Ovary (tissue), 3 donors: ENCODE measurements at regions not wholly inside any gene's neighbourhood (a gene's known extent, or its start where the extent isn't known, plus 50 kb on each side); places are given as distances from the start of the nearest gene placed in this dataset.

Experiments
- CTCF ChIP-seq, 3 donors: fragments of 450-650 bp in 2 of 3; fragments of 200-600 bp in 1 of 3; IDR thresholded peaks; one replicate each; pipeline versions ENCODE4 v1.5.1 to v1.8.0; 2016 to 2022; ENCODE audit warnings: antibody characterized with exemption in 3 of 3, mild to moderate bottlenecking in 1 of 3
- EP300 ChIP-seq: sonication (generic); formaldehyde crosslinking; IDR thresholded peaks from one replicate; pipeline ENCODE4 v1.6.1; 2017; ENCODE audit warnings: antibody characterized with exemption
- POLR2A ChIP-seq: fragments of 450-650 bp; IDR thresholded peaks from one replicate; pipeline ENCODE4 v1.6.1; 2017; ENCODE audit warnings: antibody characterized with exemption, mild to moderate bottlenecking, moderate library complexity
- donor health status: DM: no; HTN: no; CAD: no.

- TF ChIP-seq CTCF (IDR thresholded peaks at IDR 0.05): no peak
- no peak for TF ChIP-seq EP300
- TF ChIP-seq POLR2A: no peak
These were observed 1035.2 kb downstream of the MCTP2 start for GRCh38 chr15:95266451-95267061.
